Aorta (tissue), 5 donors: ENCODE measurements at regions not wholly inside any gene's neighbourhood (a gene's known extent, or its start where the extent isn't known, plus 50 kb on each side); places are given as distances from the start of the nearest gene placed in this dataset.

Experiments
- ATAC-seq: fragments of 200-7000 bp; cut with Tn5 transposase; one replicate; pipeline ENCODE4 v1.9.1; 2022; ENCODE audit warnings: moderate library complexity; ENCODE audit not compliant: low FRiP score
- DNase-seq, 2 donors: peaks; one replicate each; pipeline ENCODE4 v3.0.0-alpha.2; 2020
- H3K27ac ChIP-seq, 2 donors: one replicate each; pipeline ENCODE4 v1.5.1; 2013; ENCODE audit warnings: low read length in 2 of 2, mild to moderate bottlenecking in 2 of 2, moderate library complexity in 2 of 2, control low read depth in 1 of 2, inconsistent platforms in 1 of 2, low read depth in 1 of 2
- H3K27me3 ChIP-seq, 2 donors: one replicate each; pipeline ENCODE4 v1.6.1; 2013; ENCODE audit warnings: control low read depth in 1 of 2, low read length in 1 of 2, mild to moderate bottlenecking in 1 of 2, moderate library complexity in 1 of 2; ENCODE audit not compliant: insufficient read depth in 2 of 2, control insufficient read depth in 1 of 2
- H3K36me3 ChIP-seq, 2 donors: one replicate each; pipeline ENCODE4 v1.6.1; 2013; ENCODE audit warnings: control low read depth in 1 of 2, low read length in 1 of 2, mild to moderate bottlenecking in 1 of 2; ENCODE audit not compliant: insufficient read depth in 2 of 2, control insufficient read depth in 1 of 2
- H3K4me1 ChIP-seq, 2 donors: one replicate each; pipeline ENCODE4 v1.6.1; 2013; ENCODE audit warnings: low read length in 2 of 2, control low read depth in 1 of 2, mild to moderate bottlenecking in 1 of 2, moderate library complexity in 1 of 2; ENCODE audit not compliant: insufficient read depth in 2 of 2, control insufficient read depth in 1 of 2
- H3K4me3 ChIP-seq, 2 donors: one replicate each; pipeline ENCODE4 v1.5.1; 2013; ENCODE audit warnings: low read length in 2 of 2, control low read depth in 1 of 2, mild to moderate bottlenecking in 1 of 2
- H3K9me3 ChIP-seq: one replicate; pipeline ENCODE4 v1.6.1; 2013; ENCODE audit warnings: mild to moderate bottlenecking, low read length; ENCODE audit not compliant: control insufficient read depth
- WGBS, 2 donors: extraction: QIAGEN DNeasy Blood & Tissue Kit; methylation state at CpG; one replicate each; pipeline ENCODE4 v1.1.7; 2013; 5-methylcytosine and 5-hydroxymethylcytosine counted together
- intact Hi-C, 2 donors: fragments of 100-400 bp; cut with DNase I; formaldehyde crosslinking; loops; one replicate each; pipeline versions ENCODE4 v1.14.2 to v1.15.0; 2022
- donor health status: healthy with polysubstance abuse.
- donor health status: Bipolar disorder and iron deficiency.
- donor health status: DM: no; HTN: no; CAD: no.
- donor health status: DM: no; HTN: no; CAD: no.
- donor health status: DM: yes; HTN: yes; CAD: no.

DNA sequence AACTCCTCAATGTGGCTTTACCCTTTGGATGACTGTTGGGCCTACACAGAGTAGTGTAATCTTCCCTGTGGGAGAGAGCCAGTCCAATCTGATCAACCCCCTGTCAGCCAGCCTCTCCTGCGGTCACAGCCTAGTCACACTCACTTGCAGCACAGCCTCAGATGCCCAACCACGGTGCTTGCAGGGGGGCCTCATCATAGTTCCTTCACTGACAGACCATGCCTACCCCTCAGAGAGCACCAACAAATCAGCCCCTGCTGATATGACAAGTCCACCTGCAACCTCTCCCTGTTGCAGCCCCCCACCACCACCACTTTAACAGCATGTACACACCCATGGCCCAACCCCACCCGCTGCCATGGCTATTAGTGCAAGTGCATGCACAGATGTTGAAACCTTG is 146.8 kb downstream of the HMGN5 start:
- 90% methylated on average over 3 of the region's 3 CpGs for WGBS, 2 donors
- no peaks in the 10 kb centered on the region for H3K4me1 ChIP-seq
- DNase-seq (peak in 1 of 2 donors; percentile 20), ATAC-seq (no peak)
- intact Hi-C loops: no loop called here
- no peak overlapping the region for H3K4me3 ChIP-seq
- H3K36me3 ChIP-seq: no peaks in the 10 kb centered on the region
- no peaks in the 10 kb centered on the region for H3K27me3 ChIP-seq
- H3K27ac ChIP-seq: no peak overlapping the region
- no peaks in the 10 kb centered on the region for H3K9me3 ChIP-seq

GRCh38 chrX:81021478-81021877 is 180.2 kb downstream of the HMGN5 start:
- intact Hi-C loops: no loop called here
- no peaks in the 10 kb centered on the region for H3K9me3 ChIP-seq
- ATAC-seq (no peak), DNase-seq (peak in 1 of 2 donors; percentile 34)
- H3K27ac ChIP-seq: no peak overlapping the region
- H3K4me1 ChIP-seq: no peaks in the 10 kb centered on the region
- 75 to 97% methylated on average over 1 of the region's 1 CpG for WGBS, 2 donors
- no peaks in the 10 kb centered on the region for H3K36me3 ChIP-seq
- H3K27me3 ChIP-seq: no peaks in the 10 kb centered on the region
- no peak overlapping the region for H3K4me3 ChIP-seq

- intact Hi-C loops: no loop called here
- no peaks in the 10 kb centered on the region for H3K36me3 ChIP-seq
- H3K4me3 ChIP-seq: no peak overlapping the region
- no peaks in the 10 kb centered on the region for H3K27me3 ChIP-seq
- DNase-seq: no peak
- no peaks in the 10 kb centered on the region for H3K4me1 ChIP-seq
- H3K27ac ChIP-seq: no peak overlapping the region
- no peaks in the 10 kb centered on the region for H3K9me3 ChIP-seq
- ATAC-seq: no peak
- 71 to 93% methylated on average over 39 to 52 of the region's 52 CpGs for WGBS, 2 donors
Measured at GRCh38 chrX:81003491-81004185, 194.0 kb upstream of the BRWD3 start.

DNA sequence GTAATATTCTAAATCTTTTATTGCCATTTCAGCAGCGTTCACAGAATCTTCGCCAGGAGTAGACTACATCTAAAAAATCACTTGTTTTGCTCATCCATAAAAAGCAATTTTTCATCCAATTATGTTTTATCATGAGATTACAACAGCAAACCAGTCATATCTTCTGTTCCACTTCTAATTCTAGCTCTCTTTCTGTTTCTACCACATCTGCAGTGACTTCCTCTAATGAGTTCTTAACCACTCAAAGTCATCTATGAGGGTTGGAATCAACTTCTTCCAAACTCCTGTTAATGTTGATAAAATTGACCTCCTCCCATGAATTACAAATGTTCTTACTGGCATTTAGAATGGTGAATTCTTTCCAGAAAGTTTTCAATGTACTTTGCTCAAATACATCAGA is 174.4 kb upstream of the BRWD3 start:
- no peaks in the 10 kb centered on the region for H3K9me3 ChIP-seq
- intact Hi-C loops: no loop called here
- H3K27me3 ChIP-seq: no peaks in the 10 kb centered on the region
- H3K4me3 ChIP-seq: no peak overlapping the region
- DNase-seq (no peak), ATAC-seq (no peak)
- H3K4me1 ChIP-seq: no peaks in the 10 kb centered on the region
- 31 to 77% methylated on average over 2 of the region's 2 CpGs for WGBS, 2 donors
- no peak overlapping the region for H3K27ac ChIP-seq
- H3K36me3 ChIP-seq: no peaks in the 10 kb centered on the region
